Lower leg skin (tissue), 3 donors: ENCODE measurements at regions not wholly inside any gene's neighbourhood (a gene's known extent, or its start where the extent isn't known, plus 50 kb on each side); places are given as distances from the start of the nearest gene placed in this dataset.

ENCODE experiments used
- POLR2A ChIP-seq, 2 donors: fragments of 450-650 bp; IDR thresholded peaks; one replicate each; pipeline ENCODE4 v1.6.1; 2016 to 2017; ENCODE audit warnings: antibody characterized with exemption in 2 of 2, mild to moderate bottlenecking in 1 of 2, moderate library complexity in 1 of 2
- TF ChIP-seq, protein P1 (sequence below), 3 donors: fragments of 450-650 bp; IDR thresholded peaks; one replicate each; pipeline ENCODE4 v1.5.1; 2016; ENCODE audit warnings: antibody characterized with exemption in 3 of 3, mild to moderate bottlenecking in 3 of 3, moderate library complexity in 2 of 3

DNA sequence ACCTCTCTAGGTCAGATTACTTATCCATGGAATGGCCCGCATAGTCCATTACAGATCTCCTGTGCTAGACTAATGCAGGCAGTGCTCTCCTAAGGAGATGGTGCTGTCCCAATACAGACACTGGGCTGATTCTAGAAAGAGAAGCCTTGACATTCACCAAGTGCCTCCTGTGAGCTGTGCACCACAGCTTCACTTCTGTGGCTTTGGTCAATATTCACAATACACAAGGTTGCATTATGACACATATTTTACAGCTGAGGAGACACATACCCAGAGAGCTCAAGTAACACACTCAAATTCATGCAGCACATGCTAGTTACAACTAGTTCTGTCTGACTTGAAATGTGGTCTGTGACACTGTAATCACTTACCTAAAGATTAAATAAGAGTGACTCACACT, 59.4 kb upstream of the LRRC8B start:
- TF ChIP-seq, protein P1, sequence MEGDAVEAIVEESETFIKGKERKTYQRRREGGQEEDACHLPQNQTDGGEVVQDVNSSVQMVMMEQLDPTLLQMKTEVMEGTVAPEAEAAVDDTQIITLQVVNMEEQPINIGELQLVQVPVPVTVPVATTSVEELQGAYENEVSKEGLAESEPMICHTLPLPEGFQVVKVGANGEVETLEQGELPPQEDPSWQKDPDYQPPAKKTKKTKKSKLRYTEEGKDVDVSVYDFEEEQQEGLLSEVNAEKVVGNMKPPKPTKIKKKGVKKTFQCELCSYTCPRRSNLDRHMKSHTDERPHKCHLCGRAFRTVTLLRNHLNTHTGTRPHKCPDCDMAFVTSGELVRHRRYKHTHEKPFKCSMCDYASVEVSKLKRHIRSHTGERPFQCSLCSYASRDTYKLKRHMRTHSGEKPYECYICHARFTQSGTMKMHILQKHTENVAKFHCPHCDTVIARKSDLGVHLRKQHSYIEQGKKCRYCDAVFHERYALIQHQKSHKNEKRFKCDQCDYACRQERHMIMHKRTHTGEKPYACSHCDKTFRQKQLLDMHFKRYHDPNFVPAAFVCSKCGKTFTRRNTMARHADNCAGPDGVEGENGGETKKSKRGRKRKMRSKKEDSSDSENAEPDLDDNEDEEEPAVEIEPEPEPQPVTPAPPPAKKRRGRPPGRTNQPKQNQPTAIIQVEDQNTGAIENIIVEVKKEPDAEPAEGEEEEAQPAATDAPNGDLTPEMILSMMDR (IDR thresholded peaks at IDR 0.05): no peak
- TF ChIP-seq POLR2A (IDR thresholded peaks at IDR 0.05): no peak
